HepG2 (cell line): ENCODE measurements at regions not wholly inside any gene's neighbourhood (a gene's known extent, or its start where the extent isn't known, plus 50 kb on each side); places are given as distances from the start of the nearest gene placed in this dataset.

Experiments used
- ATAC-seq: fragments of 200-7000 bp; cut with Tn5 transposase; 3 replicates; pipeline ENCODE4 v1.9.1; 2020; ENCODE audit warnings: mild to moderate bottlenecking, moderate library complexity
- BruUV-seq: library from RNA; stranded (reverse); fragments of 400-500 nt; replicated peaks from 2 replicates; lab custom pipeline; 2021; lab: Mats Ljungman, UMichigan
- CTCF ChIA-PET: fragments of 300-600 bp; formaldehyde crosslinking; extraction: SDS; loops from one replicate; lab custom pipeline; 2021; ENCODE audit warnings: low total read pairs, inconsistent platforms, low intra/inter-chr PET ratio; lab: Yijun Ruan, JAX
- POLR2A ChIA-PET: fragments of 350-600 bp; sonication (Branson Sonifier 250); formaldehyde crosslinking; loops from one replicate; lab custom pipeline; 2020; ENCODE audit warnings: antibody characterized with exemption, inconsistent platforms; lab: Yijun Ruan, JAX
- DNase-seq: peaks from one replicate; pipeline ENCODE4 v3.0.0-alpha.2; 2015; ENCODE audit warnings: low spot score
- FAIRE-seq: peaks from 3 replicates; lab custom pipeline; 2011; peaks lifted over from hg19 to GRCh38; lab: Jason Lieb, UNC
- H2AFZ ChIP-seq: one replicate; pipeline ENCODE4 v1.6.1; 2011; ENCODE audit warnings: low read length, inconsistent platforms
- H3K27ac ChIP-seq: fragments of 300-600 bp; 3 replicates; pipeline ENCODE4 v1.8.0; 2011; ENCODE audit warnings: mixed run types, mild to moderate bottlenecking, mixed read lengths, low read length, inconsistent platforms; ENCODE audit not compliant: insufficient read depth; ENCODE audit errors: extremely low read length
- H3K27me3 ChIP-seq, 2 experiments: fragments of 200-600 bp in 1 of 2; 2 replicates in 1 of 2; 3 replicates in 1 of 2; pipeline versions ENCODE4 v1.6.0 to v1.8.0; 2011; ENCODE audit warnings: low read length in 2 of 2, mild to moderate bottlenecking in 2 of 2, moderate library complexity in 2 of 2, inconsistent platforms in 1 of 2; ENCODE audit not compliant: insufficient read depth in 2 of 2, control insufficient read depth in 1 of 2
- H3K36me3 ChIP-seq, 2 experiments: fragments of 200-600 bp in 1 of 2; replicated peaks in 1 of 2; 2 replicates in 1 of 2; 3 replicates in 1 of 2; pipeline versions ENCODE4 v1.5.1 to v1.8.0; 2011; ENCODE audit warnings: low read length in 2 of 2, inconsistent platforms in 1 of 2; ENCODE audit not compliant: insufficient read depth in 2 of 2, control insufficient read depth in 1 of 2
- H3K4me1 ChIP-seq: 2 replicates; pipeline ENCODE4 v1.5.1; 2012; ENCODE audit warnings: low read length, inconsistent platforms; ENCODE audit not compliant: insufficient read depth
- H3K4me2 ChIP-seq: 2 replicates; pipeline ENCODE4 v1.6.0; 2011; ENCODE audit warnings: low read depth, low read length, inconsistent platforms
- H3K4me3 ChIP-seq, 3 experiments: fragments of 200-600 bp in 1 of 3; sonication (generic), shearing (Covaris generic) in 1 of 3; replicated peaks in 1 of 3; 2 replicates each; pipeline ENCODE4 v1.5.1; 2011 to 2016; ENCODE audit warnings: low read length in 3 of 3, inconsistent platforms in 2 of 3, low read depth in 2 of 3, mild to moderate bottlenecking in 2 of 3, control low read depth in 1 of 3, mixed read lengths in 1 of 3; ENCODE audit not compliant: insufficient read depth in 1 of 3
- H3K79me2 ChIP-seq: one replicate; pipeline ENCODE4 v1.6.1; 2011; ENCODE audit warnings: low read length, inconsistent platforms; ENCODE audit not compliant: insufficient read depth
- H3K9ac ChIP-seq: 2 replicates; pipeline ENCODE4 v1.6.0; 2011; ENCODE audit warnings: mild to moderate bottlenecking, low read depth, low read length, inconsistent platforms; ENCODE audit not compliant: insufficient read depth
- H3K9me3 ChIP-seq: 2 replicates; pipeline ENCODE4 v1.5.1; 2012; ENCODE audit warnings: mild to moderate bottlenecking, low read length
- H4K20me1 ChIP-seq: 2 replicates; pipeline ENCODE4 v1.6.0; 2011; ENCODE audit warnings: inconsistent platforms, mild to moderate bottlenecking, low read length, moderate library complexity; ENCODE audit not compliant: insufficient read depth
- BORCS8-MEF2B ChIP-seq: sonication (generic); formaldehyde crosslinking; IDR thresholded peaks from 2 replicates; pipeline ENCODE4 v1.8.0; 2022; ENCODE audit warnings: mild to moderate bottlenecking, missing genetic modification reagents
- CHD4 ChIP-seq: fragments of 200-600 bp; sonication (generic); IDR thresholded peaks from 2 replicates; pipeline ENCODE4 v1.7.0; 2017; ENCODE audit warnings: mild to moderate bottlenecking, low read length, borderline replicate concordance
- ZBTB34 ChIP-seq: sonication (generic); formaldehyde crosslinking; IDR thresholded peaks from 2 replicates; pipeline ENCODE4 v1.8.0; 2022; ENCODE audit warnings: mild to moderate bottlenecking, missing genetic modification reagents
- ZBTB46 ChIP-seq: sonication (generic); formaldehyde crosslinking; IDR thresholded peaks from 2 replicates; pipeline ENCODE4 v1.4.0; 2020; ENCODE audit warnings: mild to moderate bottlenecking, missing genetic modification reagents, borderline replicate concordance
- ZNF33B ChIP-seq: sonication (generic); formaldehyde crosslinking; IDR thresholded peaks from 2 replicates; pipeline ENCODE4 v1.5.1; 2020; ENCODE audit warnings: mild to moderate bottlenecking, missing genetic modification reagents
- ZNF362 ChIP-seq: sonication (generic); formaldehyde crosslinking; IDR thresholded peaks from 2 replicates; pipeline ENCODE4 v1.4.0; 2020; ENCODE audit warnings: missing genetic modification reagents, mild to moderate bottlenecking, borderline replicate concordance
- WGBS: methylation state at CpG from one replicate; pipeline ENCODE4 v1.1.6; 2017; ENCODE audit warnings: low lambda C conversion rate; 5-methylcytosine and 5-hydroxymethylcytosine counted together
- in situ Hi-C: cut with HindIII; loops from 2 replicates; pipeline ENCODE4 v1.10.0; 2017; ENCODE audit warnings: low pct_unique_long_range_greater_than_20kb; ENCODE audit not compliant: extremely low pct_ligation_motif_present
- intact Hi-C: fragments of 100-400 bp; cut with micrococcal nuclease; formaldehyde crosslinking; loops from one replicate; pipeline ENCODE4 v1.10.0; 2022; ENCODE audit not compliant: unreplicated experiment

- Histone ChIP-seq H3K9ac (no peak overlapping the region), H3K9me3 (no peaks in the 10 kb centered on the region), H3K27ac (no peak overlapping the region), H3K27me3 (no peaks in the 10 kb centered on the region), H2AFZ (no peak overlapping the region), H3K4me3 (no peak overlapping the region), H3K36me3 (no peaks in the 10 kb centered on the region), H3K4me1 (peaks cover 15% of the 10 kb centered on the region), H4K20me1 (no peaks in the 10 kb centered on the region), H3K79me2 (no peaks in the 10 kb centered on the region), H3K4me2 (no peak overlapping the region)
- no peak for TF ChIP-seq ZBTB46 (CRISPR knock-in tag)
- TF ChIP-seq ZBTB34 (CRISPR knock-in tag) = no peak
- TF ChIP-seq ZNF33B (CRISPR knock-in tag) = no peak
- in situ Hi-C loops (no loop called here), intact Hi-C loops (no loop called here)
- CTCF ChIA-PET = no interaction called here
- POLR2A ChIA-PET = no interaction called here
- FAIRE-seq (no peak), DNase-seq (no peak), ATAC-seq (no peak)
- BruUV-seq = no TSS peak
- 39% methylated on average over 4 of the region's 4 CpGs for WGBS
Measured at GRCh38 chr1:213332491-213332890, 281.4 kb downstream of the RPS6KC1 start.

GRCh38 chr1:213333121-213333520, 282.1 kb downstream of the RPS6KC1 start:
- WGBS = 84% methylated on average over 4 of the region's 5 CpGs

More at GRCh38 chr1:213333121-213333520, 282.1 kb downstream of the RPS6KC1 start:
- ChIA-PET CTCF (no interaction called here), POLR2A (no interaction called here)
- no peaks in the 10 kb centered on the region for H3K79me2 ChIP-seq
- ATAC-seq (no peak), FAIRE-seq (no peak), DNase-seq (no peak)
- no peak overlapping the region for H3K27ac ChIP-seq
- intact Hi-C loops = no loop called here
- peaks cover 19% of the 10 kb centered on the region for H3K4me1 ChIP-seq
- BruUV-seq = no TSS peak
- no peaks in the 10 kb centered on the region for H3K27me3 ChIP-seq
- H3K4me3 ChIP-seq = no peak overlapping the region
- no peak overlapping the region for H3K4me2 ChIP-seq
- H4K20me1 ChIP-seq = no peaks in the 10 kb centered on the region
- H3K9ac ChIP-seq = no peak overlapping the region
- in situ Hi-C loops = no loop called here
- no peaks in the 10 kb centered on the region for H3K9me3 ChIP-seq
- no peaks in the 10 kb centered on the region for H3K36me3 ChIP-seq
- H2AFZ ChIP-seq = no peak overlapping the region
- no peak for TF ChIP-seq BORCS8-MEF2B (CRISPR knock-in tag)
- TF ChIP-seq CHD4 = no peak
- TF ChIP-seq ZNF362 (CRISPR knock-in tag) = no peak
- TF ChIP-seq, all 625 proteins: peak for 0
